Brain microvascular endothelial cell (primary cell): ENCODE measurements at regions not wholly inside any gene's neighbourhood (a gene's known extent, or its start where the extent isn't known, plus 50 kb on each side); places are given as distances from the start of the nearest gene placed in this dataset.
"Not testable (repeated sequence)": the region's sequence is repeated elsewhere in the genome, so short reads cannot be mapped to it uniquely, and the experiment has no call there.

Experiments
- DNase-seq: peaks from one replicate; pipeline ENCODE4 v3.0.0-alpha.2; 2020
- H3K27ac ChIP-seq: fragments of 250-450 bp; sonication (Bioruptor Pico); 2 replicates; pipeline ENCODE4 v1.5.1; 2020; ENCODE audit warnings: mild to moderate bottlenecking, moderate library complexity
- H3K27me3 ChIP-seq: fragments of 250-450 bp; sonication (Bioruptor Pico); replicated peaks from 2 replicates; pipeline ENCODE4 v1.5.1; 2020; ENCODE audit warnings: mild to moderate bottlenecking
- H3K36me3 ChIP-seq: fragments of 250-450 bp; sonication (Bioruptor Pico); replicated peaks from 2 replicates; pipeline ENCODE4 v1.5.1; 2020; ENCODE audit warnings: mild to moderate bottlenecking
- H3K4me3 ChIP-seq: 2 replicates; pipeline ENCODE4 v1.5.1; 2011; ENCODE audit warnings: low read depth, mild to moderate bottlenecking, control low read depth, low read length, moderate library complexity
- CTCF ChIP-seq: IDR thresholded peaks from 2 replicates; pipeline ENCODE4 v1.5.1; 2011; ENCODE audit warnings: low read depth, mild to moderate bottlenecking, moderate library complexity, low read length, control low read depth, inconsistent platforms; ENCODE audit errors: missing control alignments
- in situ Hi-C: cut with HindIII; loops from 2 replicates; pipeline ENCODE4 v1.10.0; 2017; ENCODE audit warnings: low sequenced_read_pairs, low pct_ligation_motif_present

- TF ChIP-seq CTCF: no peak
- Histone ChIP-seq H3K4me3 (no peak overlapping the region), H3K27me3 (no peaks in the 10 kb centered on the region), H3K36me3 (no peaks in the 10 kb centered on the region), H3K27ac (no peak overlapping the region)
- in situ Hi-C loops: no loop called here
- DNase-seq: no peak
These were observed 290.4 kb upstream of the MAGEB16 start for GRCh38 chrX:35507701-35508100.

GRCh38 chrX:35548003-35548402 lies 250.1 kb upstream of the MAGEB16 start:
- H3K27ac ChIP-seq, H3K4me3 ChIP-seq, in situ Hi-C loops, H3K36me3 ChIP-seq, H3K27me3 ChIP-seq, DNase-seq: not testable (repeated sequence)

GRCh38 chrX:35557916-35558315 lies 240.2 kb upstream of the MAGEB16 start:
- no peak for DNase-seq
- H3K36me3 ChIP-seq: no peaks in the 10 kb centered on the region
- no peaks in the 10 kb centered on the region for H3K27me3 ChIP-seq
- no peak for TF ChIP-seq CTCF
- no peak overlapping the region for H3K4me3 ChIP-seq
- H3K27ac ChIP-seq: no peak overlapping the region
- in situ Hi-C loops: no loop called here

GRCh38 chrX:35561985-35562384 lies 236.2 kb upstream of the MAGEB16 start:
- in situ Hi-C loops: no loop called here
- Histone ChIP-seq H3K27me3 (no peaks in the 10 kb centered on the region), H3K27ac (no peak overlapping the region), H3K36me3 (no peaks in the 10 kb centered on the region), H3K4me3 (no peak overlapping the region)
- no peak for TF ChIP-seq CTCF
- no peak for DNase-seq

- H3K27ac ChIP-seq: no peak overlapping the region
- no peaks in the 10 kb centered on the region for H3K36me3 ChIP-seq
- in situ Hi-C loops: no loop called here
- H3K27me3 ChIP-seq: no peaks in the 10 kb centered on the region
- no peak for TF ChIP-seq CTCF
- no peak for DNase-seq
- H3K4me3 ChIP-seq: no peak overlapping the region
These were observed 235.7 kb upstream of the MAGEB16 start for GRCh38 chrX:35562395-35562794.

- H3K36me3 ChIP-seq: no peaks in the 10 kb centered on the region
- TF ChIP-seq CTCF: no peak
- H3K27ac ChIP-seq: no peak overlapping the region
- in situ Hi-C loops: no loop called here
- no peak for DNase-seq
- H3K27me3 ChIP-seq: no peaks in the 10 kb centered on the region
- H3K4me3 ChIP-seq: no peak overlapping the region
These were observed 207.9 kb upstream of the MAGEB16 start for GRCh38 chrX:35590210-35590609.

GRCh38 chrX:35611562-35611961 lies 186.6 kb upstream of the MAGEB16 start:
- H3K27me3 ChIP-seq, H3K27ac ChIP-seq, in situ Hi-C loops, H3K4me3 ChIP-seq, DNase-seq, H3K36me3 ChIP-seq: not testable (repeated sequence)
